ENCODE measurements at regions not wholly inside any gene's neighbourhood (a gene's known extent, or its start where the extent isn't known, plus 50 kb on each side); places are given as distances from the start of the nearest gene placed in this dataset.
A peak's percentile ranks its signal among the peaks of the same experiment; 100 is the strongest.

- Histone ChIP-seq H2AFZ (ENCODE audit: low read depth, low read length) (peak overlapping the region; percentile 57), H3K36me3 (ENCODE audit: control insufficient read depth in 2 of 2, extremely low read depth in 1 of 2, insufficient read depth in 2 of 2, low read length in 2 of 2) (no peaks in the 10 kb centered on the region), H3K27me3 (ENCODE audit: control insufficient read depth in 2 of 2, insufficient read depth in 2 of 2, low read length in 2 of 2) (no peaks in the 10 kb centered on the region), H3K79me2 (ENCODE audit: control insufficient read depth, insufficient read depth, low read length) (no peaks in the 10 kb centered on the region), H4K20me1 (replicated peaks; ENCODE audit: control insufficient read depth, extremely low read depth, insufficient read depth, low read length) (no peaks in the 10 kb centered on the region), H3K27ac (ENCODE audit: insufficient read depth, low read depth, low read length) (no peak overlapping the region), H3K4me2 (ENCODE audit: insufficient read depth, low read length) (no peak overlapping the region), H3K4me1 (ENCODE audit: control insufficient read depth, extremely low read depth, insufficient read depth, low read length) (no peaks in the 10 kb centered on the region), H3K9me3 (replicated peaks; ENCODE audit: control insufficient read depth, insufficient read depth, low read length) (no peaks in the 10 kb centered on the region), H3K9ac (replicated peaks; ENCODE audit: extremely low read depth, insufficient read depth, low read length) (no peak overlapping the region), H3K4me3 (replicated peaks in 1 of 3; ENCODE audit: insufficient read depth in 1 of 3, low read depth in 1 of 3, low read length in 3 of 3) (no peak overlapping the region), H3K9me1 (replicated peaks; ENCODE audit: control insufficient read depth, extremely low read depth, insufficient read depth, low read length) (no peaks in the 10 kb centered on the region)
- intact Hi-C loops (cut with micrococcal nuclease) (no loop called here), dilution Hi-C loops (cut with MboI; ENCODE audit: extremely low pct_ligation_motif_present, low sequenced_read_pairs) (no loop called here)
- no peak for TF ChIP-seq MYC (IDR thresholded peaks at IDR 0.05; ENCODE audit: low read depth, low read length)
- no peak for TF ChIP-seq POLR2A (IDR thresholded peaks at IDR 0.05; ENCODE audit: low read depth, low read length)
- no peak for TF ChIP-seq GATA2 (IDR thresholded peaks at IDR 0.05; ENCODE audit: insufficient read depth, insufficient read length, low read depth, low read length)
- TF ChIP-seq POLR2AphosphoS5 (IDR thresholded peaks at IDR 0.05; ENCODE audit: insufficient read depth, low read depth, low read length): no peak
- TF ChIP-seq MAX (IDR thresholded peaks at IDR 0.05; ENCODE audit: insufficient read depth, insufficient read length): no peak
- TF ChIP-seq EZH2 (IDR thresholded peaks at IDR 0.05; ENCODE audit: borderline replicate concordance, low read depth, low read length, severe bottlenecking): no peak
- ChIA-PET POLR2A (no interaction called here), CTCF (no interaction called here)
- BruUV-seq (replicated peaks): no TSS peak
- DNase-seq (ENCODE audit: low read depth, low spot score) (no peak), FAIRE-seq (no peak)
Observed at GRCh38 chr18:76588601-76589226, 93.7 kb upstream of the ZNF516 start.

- H3K4me1 ChIP-seq (ENCODE audit: control insufficient read depth, extremely low read depth, insufficient read depth, low read length): no peaks in the 10 kb centered on the region
- ChIA-PET CTCF (no interaction called here), POLR2A (no interaction called here)
- H3K4me3 ChIP-seq (replicated peaks in 1 of 3; ENCODE audit: insufficient read depth in 1 of 3, low read depth in 1 of 3, low read length in 3 of 3): no peak overlapping the region
- no peak for FAIRE-seq
- DNase-seq (ENCODE audit: low read depth, low spot score): no peak
- dilution Hi-C loops (cut with MboI; ENCODE audit: extremely low pct_ligation_motif_present, low sequenced_read_pairs): no loop called here
- no peak overlapping the region for H3K4me2 ChIP-seq (ENCODE audit: insufficient read depth, low read length)
- H2AFZ ChIP-seq (ENCODE audit: low read depth, low read length): no peak overlapping the region
- no peaks in the 10 kb centered on the region for H4K20me1 ChIP-seq (replicated peaks; ENCODE audit: control insufficient read depth, extremely low read depth, insufficient read depth, low read length)
- no TSS peak for BruUV-seq (replicated peaks)
- TF ChIP-seq POLR2AphosphoS5 (IDR thresholded peaks at IDR 0.05; ENCODE audit: insufficient read depth, low read depth, low read length) (no peak), MAX (IDR thresholded peaks at IDR 0.05; ENCODE audit: insufficient read depth, insufficient read length) (no peak), POLR2A (IDR thresholded peaks at IDR 0.05; ENCODE audit: low read depth, low read length) (no peak), CTCF (IDR thresholded peaks at IDR 0.05; ENCODE audit: extremely low read depth in 1 of 2, insufficient read depth in 1 of 2, low read depth in 1 of 2, low read length in 2 of 2) (no peak), EZH2 (IDR thresholded peaks at IDR 0.05; ENCODE audit: borderline replicate concordance, low read depth, low read length, severe bottlenecking) (no peak)
- H3K9me1 ChIP-seq (replicated peaks; ENCODE audit: control insufficient read depth, extremely low read depth, insufficient read depth, low read length): no peaks in the 10 kb centered on the region
- H3K9me3 ChIP-seq (replicated peaks; ENCODE audit: control insufficient read depth, insufficient read depth, low read length): no peaks in the 10 kb centered on the region
- H3K27me3 ChIP-seq (ENCODE audit: control insufficient read depth in 2 of 2, insufficient read depth in 2 of 2, low read length in 2 of 2): no peaks in the 10 kb centered on the region
- H3K9ac ChIP-seq (replicated peaks; ENCODE audit: extremely low read depth, insufficient read depth, low read length): no peak overlapping the region
- no peaks in the 10 kb centered on the region for H3K79me2 ChIP-seq (ENCODE audit: control insufficient read depth, insufficient read depth, low read length)
- no peaks in the 10 kb centered on the region for H3K36me3 ChIP-seq (ENCODE audit: control insufficient read depth in 2 of 2, extremely low read depth in 1 of 2, insufficient read depth in 2 of 2, low read length in 2 of 2)
- H3K27ac ChIP-seq (ENCODE audit: insufficient read depth, low read depth, low read length): no peak overlapping the region
- intact Hi-C loops (cut with micrococcal nuclease): no loop called here
Observed at GRCh38 chr18:76587879-76588271, 92.8 kb upstream of the ZNF516 start.
